DMS114 treated with DMSO at 0.1 percent for 48 hours (cell line): ENCODE measurements at regions not wholly inside any gene's neighbourhood (a gene's known extent, or its start where the extent isn't known, plus 50 kb on each side); places are given as distances from the start of the nearest gene placed in this dataset.

Experiments
- DNase-seq: peaks from one replicate; lab custom pipeline; 2025; ENCODE audit not compliant: unreplicated experiment; lab: John Stamatoyannopoulos, UW

DNA sequence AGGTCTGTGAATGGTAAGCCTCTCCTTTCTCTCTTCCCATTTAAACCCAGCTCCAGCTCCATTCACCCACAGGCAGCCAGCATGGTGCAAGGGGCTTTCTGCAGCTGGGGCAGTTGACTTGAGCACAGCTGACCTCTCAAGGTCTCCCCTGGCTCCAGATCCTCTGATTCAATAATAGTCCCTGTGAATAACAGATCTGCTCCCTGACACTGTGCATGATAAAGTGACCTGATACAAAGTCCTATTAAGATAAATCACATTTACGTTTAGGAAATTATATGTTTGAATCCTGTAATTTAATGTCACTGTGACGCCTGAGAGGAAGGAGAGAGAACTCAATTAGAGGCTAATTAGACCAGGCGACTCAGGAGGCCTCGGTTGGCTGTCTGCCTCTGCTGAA lies 540.4 kb upstream of the CDH11 start:
- DNase-seq, result no peak

- no peak for DNase-seq
These were observed 539.7 kb upstream of the CDH11 start for GRCh38 chr16:65661558-65661957.

DNA sequence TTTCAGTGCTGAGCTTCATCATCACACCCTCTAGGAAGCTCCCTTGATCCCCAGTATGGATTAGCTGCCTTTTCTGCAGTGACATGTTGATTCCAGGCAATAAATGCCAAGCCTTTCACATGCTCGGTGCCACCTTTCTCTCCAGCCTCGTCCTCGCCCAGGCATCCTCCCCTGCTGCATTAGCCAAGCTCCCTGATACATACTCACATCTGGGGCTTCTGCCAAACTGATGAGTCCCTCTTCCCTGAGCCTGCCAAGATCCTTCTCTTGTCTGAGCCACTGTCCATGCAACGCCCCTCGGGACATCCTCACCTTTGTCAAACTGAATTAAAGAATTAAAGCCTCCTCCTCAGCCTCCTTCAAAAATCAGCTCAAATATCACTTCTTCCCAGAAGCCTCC lies 538.5 kb upstream of the CDH11 start:
- DNase-seq, result no peak

DNA sequence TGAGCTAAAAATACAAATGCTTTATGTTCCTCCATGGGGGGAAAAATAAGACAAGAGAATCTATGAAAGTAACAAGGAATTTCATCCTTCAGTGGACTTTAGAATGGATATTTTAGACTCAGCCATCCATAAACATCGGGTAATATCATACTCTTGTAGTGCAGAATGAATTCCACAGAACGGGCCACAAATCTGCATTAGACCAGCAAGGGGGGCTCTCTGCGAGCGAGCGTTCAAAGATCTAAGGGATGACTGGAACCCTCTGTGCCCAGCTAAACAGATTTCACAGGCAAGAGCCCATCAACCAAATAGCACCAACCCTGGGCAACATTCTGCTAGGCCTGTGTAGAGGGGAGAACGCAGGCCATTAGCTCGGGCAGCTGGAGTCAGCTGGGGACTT lies 537.9 kb upstream of the CDH11 start:
- no peak for DNase-seq

DNA sequence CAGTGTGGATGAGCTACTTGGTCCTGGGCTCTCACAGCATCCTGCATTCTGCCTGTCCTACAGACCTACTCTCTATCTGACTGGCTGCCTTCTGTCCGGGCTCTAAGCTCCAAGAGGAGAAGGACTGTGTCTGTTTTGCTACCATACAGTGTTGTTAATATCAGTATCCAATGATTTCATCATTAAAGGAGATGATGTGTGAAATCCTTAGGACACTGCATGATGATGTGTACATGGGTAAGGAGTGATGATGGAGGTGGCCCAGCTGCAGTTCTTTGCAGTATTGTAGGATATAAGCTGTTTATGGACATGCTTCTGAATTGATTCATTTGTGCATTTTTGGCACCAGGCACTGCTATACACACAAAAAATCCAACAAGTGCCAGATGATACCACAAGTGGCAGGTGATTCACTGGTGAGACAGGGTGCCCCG lies 536.9 kb upstream of the CDH11 start:
- no peak for DNase-seq

- no peak for DNase-seq
These were observed 536.5 kb upstream of the CDH11 start for GRCh38 chr16:65658349-65658748.

- DNase-seq, result no peak
These were observed 535.7 kb upstream of the CDH11 start for GRCh38 chr16:65657556-65657955.

- DNase-seq, result no peak
These were observed 535.2 kb upstream of the CDH11 start for GRCh38 chr16:65657071-65657494.

DNA sequence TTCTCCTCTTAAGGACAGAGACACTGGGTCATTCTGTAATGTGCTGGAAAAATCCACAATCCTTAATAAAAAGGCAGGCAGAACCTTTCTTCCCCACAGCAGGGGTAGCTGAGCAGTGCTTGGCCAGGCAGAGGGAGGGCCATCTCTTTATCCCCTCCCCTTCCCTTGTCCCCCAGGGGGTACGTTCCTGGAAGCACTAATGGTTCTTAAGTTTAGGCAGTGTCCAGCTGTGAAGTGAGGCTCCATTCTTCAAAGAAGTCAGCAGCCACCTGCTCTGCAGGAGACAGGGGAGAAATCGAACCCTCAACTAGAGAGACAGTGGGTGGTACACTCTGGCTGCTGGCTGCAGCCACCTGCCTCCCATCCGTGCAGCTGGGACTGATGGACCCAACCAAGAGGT lies 533.9 kb upstream of the CDH11 start:
- no peak for DNase-seq

- no peak for DNase-seq
These were observed 526.2 kb upstream of the CDH11 start for GRCh38 chr16:65648101-65648500.

- no peak for DNase-seq
These were observed 523.0 kb upstream of the CDH11 start for GRCh38 chr16:65644821-65645220.

DNA sequence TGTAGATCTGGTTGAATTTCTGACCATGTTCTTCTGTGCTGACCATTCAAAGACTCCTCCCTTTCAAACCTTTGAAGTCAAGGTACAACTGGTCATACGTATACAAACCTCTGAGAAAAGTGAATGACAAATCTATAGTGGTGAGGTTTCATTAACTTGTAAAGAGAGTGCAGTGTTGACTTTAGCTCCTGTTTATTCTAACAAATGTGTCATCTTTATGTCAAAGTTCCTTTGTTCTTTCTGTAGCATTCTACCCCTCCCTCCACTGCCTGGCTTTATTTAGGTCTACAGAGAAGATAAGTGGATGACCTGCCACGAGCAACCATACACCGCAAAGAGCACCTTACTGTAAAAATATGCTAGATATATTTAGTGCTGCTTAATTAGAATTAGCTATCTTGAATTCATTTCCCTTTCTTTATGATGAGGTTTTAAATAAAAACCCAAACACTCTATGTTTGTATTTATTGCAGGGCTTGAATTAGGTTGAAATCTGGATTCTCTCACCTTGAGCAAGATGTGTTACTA lies 520.0 kb upstream of the CDH11 start:
- no peak for DNase-seq

- DNase-seq, result no peak
These were observed 519.3 kb upstream of the CDH11 start for GRCh38 chr16:65641049-65641761.

GRCh38 chr16:65634833-65635232 lies 513.0 kb upstream of the CDH11 start:
- no peak for DNase-seq

DNA sequence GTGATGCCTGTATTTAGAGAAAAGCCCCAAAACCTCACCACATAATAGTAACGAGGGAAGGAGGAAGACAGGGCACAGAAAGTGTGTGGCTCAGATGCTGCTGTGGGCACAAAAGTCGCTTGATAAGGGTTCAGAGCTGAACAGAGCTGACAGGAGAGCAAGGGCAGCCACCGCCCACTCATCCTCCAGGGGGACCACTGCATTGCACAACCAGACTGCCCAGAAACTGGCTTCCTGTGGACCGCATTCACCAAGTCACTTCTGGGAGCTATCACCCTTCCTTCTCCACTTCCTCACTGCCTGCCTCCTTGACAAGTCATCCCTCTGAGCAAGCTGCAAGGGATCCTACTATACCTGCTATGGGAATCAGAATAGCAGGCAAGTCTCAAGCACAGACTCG lies 512.4 kb upstream of the CDH11 start:
- no peak for DNase-seq

DNA sequence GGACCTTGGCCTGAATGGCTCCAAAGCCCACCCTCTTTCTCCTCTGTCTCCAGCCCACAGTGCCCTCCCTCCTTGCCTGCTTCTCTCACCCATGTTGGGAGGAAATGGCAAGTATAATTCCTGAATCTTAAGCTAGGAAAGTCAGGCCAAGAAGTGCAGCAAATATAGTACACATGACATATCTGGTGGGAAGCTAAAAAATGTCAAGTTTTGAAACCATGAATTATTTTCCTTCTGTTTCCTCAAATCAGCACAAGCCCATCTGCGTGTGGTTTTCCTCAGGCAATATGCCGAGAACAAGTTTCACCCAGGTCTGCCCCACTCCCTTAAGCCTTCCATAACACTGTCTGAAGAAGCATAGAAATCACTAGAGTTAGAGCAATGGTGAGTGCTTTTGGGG lies 502.8 kb upstream of the CDH11 start:
- no peak for DNase-seq

DNA sequence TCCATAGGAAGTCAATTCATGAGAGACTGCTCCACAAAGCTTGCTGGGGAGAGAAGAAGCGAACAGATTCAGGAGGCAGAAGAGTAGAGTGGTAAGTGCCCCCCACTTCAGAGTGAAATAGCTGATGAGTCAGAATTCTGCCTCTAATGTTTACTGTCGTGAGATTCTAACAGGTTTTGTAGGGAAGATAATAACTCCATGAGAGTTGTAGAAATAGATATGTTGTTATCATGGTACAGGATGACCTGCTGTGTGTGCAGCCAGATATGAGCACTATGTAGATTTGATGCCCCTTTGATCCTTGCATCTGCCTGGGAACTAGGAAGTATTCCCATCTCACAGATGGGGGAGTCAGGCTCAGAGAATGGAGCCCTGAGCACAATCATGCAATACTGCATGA lies 502.4 kb upstream of the CDH11 start:
- DNase-seq, result no peak

GRCh38 chr16:65622871-65623270 lies 501.0 kb upstream of the CDH11 start:
- DNase-seq, result no peak

DNA sequence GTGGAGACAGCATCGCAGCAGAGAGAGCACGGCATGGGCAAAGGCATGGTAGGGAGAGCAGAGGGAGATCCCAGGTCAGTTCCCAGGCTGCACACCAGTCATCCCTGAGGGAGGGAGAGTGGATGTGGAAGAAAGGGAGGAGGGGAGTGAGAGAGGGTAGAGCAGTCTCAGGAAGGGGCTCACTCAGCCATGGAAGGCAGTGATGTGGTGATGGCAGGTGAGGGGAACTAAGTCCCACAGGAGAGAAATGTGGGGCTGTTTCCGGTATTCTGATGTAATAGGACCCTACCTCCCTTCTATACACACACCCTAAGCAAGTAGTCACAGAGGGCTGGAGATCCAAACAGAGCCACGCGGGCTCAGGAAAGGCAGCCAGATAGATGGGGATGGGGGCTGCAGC lies 500.3 kb upstream of the CDH11 start:
- no peak for DNase-seq

GRCh38 chr16:65621640-65622039 lies 499.8 kb upstream of the CDH11 start:
- DNase-seq, result no peak

DNA sequence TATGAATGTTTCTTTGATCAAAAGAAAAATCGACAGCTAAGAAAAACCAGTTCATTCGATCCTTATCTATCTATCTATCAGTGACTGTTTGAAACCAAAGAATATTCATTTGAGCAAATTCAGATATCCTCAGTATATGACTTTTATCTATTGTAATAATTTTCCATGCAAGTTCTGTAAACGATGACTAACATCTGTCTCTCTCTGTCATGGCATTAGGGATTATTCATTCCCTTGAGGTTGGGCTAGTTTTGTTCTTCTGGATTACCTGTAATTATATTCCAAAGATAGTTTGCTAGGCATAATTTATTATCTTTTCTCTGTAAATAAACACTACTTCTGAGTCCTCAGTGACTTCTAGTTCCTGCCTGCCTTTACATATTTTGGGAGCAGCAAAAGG lies 497.7 kb upstream of the CDH11 start:
- no peak for DNase-seq

GRCh38 chr16:65618931-65619330 lies 497.1 kb upstream of the CDH11 start:
- no peak for DNase-seq

GRCh38 chr16:65618333-65618732 lies 496.5 kb upstream of the CDH11 start:
- no peak for DNase-seq
